GM21360 (cell line): ENCODE measurements at regions not wholly inside any gene's neighbourhood (a gene's known extent, or its start where the extent isn't known, plus 50 kb on each side); places are given as distances from the start of the nearest gene placed in this dataset.
"Not testable (repeated sequence)": the region's sequence is repeated elsewhere in the genome, so short reads cannot be mapped to it uniquely, and the experiment has no call there.

Experiments
- ATAC-seq: cut with Tn5 transposase; IDR thresholded peaks from one replicate; pipeline ENCODE4 v1.9.1; 2021; ENCODE audit warnings: mild to moderate bottlenecking, moderate library complexity; ENCODE audit not compliant: unreplicated experiment

- no peak for ATAC-seq
These were observed 60.0 kb upstream of the DCLK2 start for GRCh38 chr4:150018257-150018656.

DNA sequence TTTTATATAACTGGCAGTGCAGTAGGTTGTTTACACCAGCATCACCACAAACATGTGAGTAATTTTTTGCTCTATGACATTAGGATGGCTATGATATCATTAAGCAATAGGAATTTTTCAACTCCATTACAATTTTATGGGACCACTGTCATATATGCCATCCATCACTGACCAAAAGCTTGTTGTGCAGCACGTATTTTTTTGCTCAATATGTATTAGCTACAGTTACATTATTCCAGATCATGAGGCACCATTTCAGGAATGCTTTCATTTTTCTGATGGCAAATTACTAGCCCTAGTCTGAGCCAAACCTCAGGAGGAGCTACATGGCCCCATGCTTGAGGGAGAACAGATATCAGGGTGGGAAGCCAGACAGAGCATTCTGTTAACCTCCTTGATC, 56.8 kb upstream of the DCLK2 start:
- no peak for ATAC-seq

DNA sequence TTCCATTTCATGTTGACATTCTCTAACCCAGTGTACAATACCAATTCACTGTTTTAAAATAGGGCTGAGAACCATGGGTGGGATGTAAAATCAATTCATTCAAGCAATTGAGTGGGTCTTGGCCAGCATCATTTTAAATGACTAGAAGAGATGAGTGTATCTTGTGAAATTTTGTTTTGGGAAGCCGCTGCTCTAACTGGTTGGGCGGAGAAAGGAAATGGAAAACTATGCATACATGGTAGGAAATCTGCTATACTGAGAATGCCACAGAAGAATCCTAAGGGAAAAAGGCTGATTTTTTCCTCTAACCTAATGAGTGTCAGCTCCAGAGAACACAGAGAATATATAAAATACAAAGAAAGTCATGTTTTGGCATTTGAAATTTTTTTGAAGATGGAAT, 54.8 kb upstream of the DCLK2 start:
- no peak for ATAC-seq

GRCh38 chr4:150026987-150027386, 51.3 kb upstream of the DCLK2 start:
- not testable (repeated sequence) for ATAC-seq
